ENCODE measurements at regions not wholly inside any gene's neighbourhood (a gene's known extent, or its start where the extent isn't known, plus 50 kb on each side); places are given as distances from the start of the nearest gene placed in this dataset.

DNA sequence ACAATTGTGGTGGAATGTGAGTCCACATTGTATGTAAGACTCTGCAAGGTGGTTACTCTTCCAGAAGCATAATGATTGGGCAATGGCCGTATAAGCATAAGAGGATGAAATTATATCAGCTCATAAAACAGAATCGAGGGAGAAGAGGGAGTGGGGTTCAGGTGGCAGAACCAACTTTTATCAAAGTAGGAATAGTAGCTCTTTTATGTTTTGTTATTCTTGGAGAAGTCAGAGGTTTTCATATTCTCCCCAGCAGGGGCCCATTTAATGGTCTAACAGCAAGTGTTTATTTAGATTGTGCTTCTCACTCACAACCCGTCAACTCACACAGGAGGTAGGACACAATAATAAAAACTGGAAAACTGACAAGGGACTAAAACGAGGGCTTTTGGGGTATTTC lies 291.3 kb upstream of the CD180 start:
- TF ChIP-seq, protein P1, sequence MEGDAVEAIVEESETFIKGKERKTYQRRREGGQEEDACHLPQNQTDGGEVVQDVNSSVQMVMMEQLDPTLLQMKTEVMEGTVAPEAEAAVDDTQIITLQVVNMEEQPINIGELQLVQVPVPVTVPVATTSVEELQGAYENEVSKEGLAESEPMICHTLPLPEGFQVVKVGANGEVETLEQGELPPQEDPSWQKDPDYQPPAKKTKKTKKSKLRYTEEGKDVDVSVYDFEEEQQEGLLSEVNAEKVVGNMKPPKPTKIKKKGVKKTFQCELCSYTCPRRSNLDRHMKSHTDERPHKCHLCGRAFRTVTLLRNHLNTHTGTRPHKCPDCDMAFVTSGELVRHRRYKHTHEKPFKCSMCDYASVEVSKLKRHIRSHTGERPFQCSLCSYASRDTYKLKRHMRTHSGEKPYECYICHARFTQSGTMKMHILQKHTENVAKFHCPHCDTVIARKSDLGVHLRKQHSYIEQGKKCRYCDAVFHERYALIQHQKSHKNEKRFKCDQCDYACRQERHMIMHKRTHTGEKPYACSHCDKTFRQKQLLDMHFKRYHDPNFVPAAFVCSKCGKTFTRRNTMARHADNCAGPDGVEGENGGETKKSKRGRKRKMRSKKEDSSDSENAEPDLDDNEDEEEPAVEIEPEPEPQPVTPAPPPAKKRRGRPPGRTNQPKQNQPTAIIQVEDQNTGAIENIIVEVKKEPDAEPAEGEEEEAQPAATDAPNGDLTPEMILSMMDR (IDR thresholded peaks at IDR 0.05) = no peak
- no peak for TF ChIP-seq POLR2A (IDR thresholded peaks at IDR 0.05)

All from Peyer's patch (tissue), 4 donors.